H9 (cell line): ENCODE measurements at regions not wholly inside any gene's neighbourhood (a gene's known extent, or its start where the extent isn't known, plus 50 kb on each side); places are given as distances from the start of the nearest gene placed in this dataset.

Experiments used
- DNase-seq: peaks from one replicate; pipeline ENCODE4 v3.0.0-alpha.2; 2017
- H2AFZ ChIP-seq: one replicate; pipeline ENCODE4 v1.6.1; 2013; ENCODE audit warnings: mild to moderate bottlenecking, low read length, control low read depth, moderate library complexity
- H2AK5ac ChIP-seq: 2 replicates; pipeline ENCODE4 v1.6.1; 2013; ENCODE audit warnings: low read length, control low read depth, mixed read lengths; ENCODE audit not compliant: insufficient read length
- H2BK120ac ChIP-seq: one replicate; pipeline ENCODE4 v1.6.1; 2013; ENCODE audit warnings: low read depth, mild to moderate bottlenecking, low read length, control low read depth, inconsistent platforms; ENCODE audit not compliant: poor library complexity, severe bottlenecking
- H2BK12ac ChIP-seq: 2 replicates; pipeline ENCODE4 v1.6.1; 2013; ENCODE audit warnings: low read length, control low read depth, mixed read lengths, low read depth; ENCODE audit not compliant: insufficient read length
- H2BK15ac ChIP-seq: 2 replicates; pipeline ENCODE4 v1.6.1; 2013; ENCODE audit warnings: low read depth, low read length, control low read depth
- H2BK20ac ChIP-seq: one replicate; pipeline ENCODE4 v1.6.1; 2013; ENCODE audit warnings: low read depth, mild to moderate bottlenecking, low read length, control low read depth, inconsistent platforms; ENCODE audit not compliant: poor library complexity, severe bottlenecking
- H2BK5ac ChIP-seq: 2 replicates; pipeline ENCODE4 v1.6.1; 2013; ENCODE audit warnings: low read length, control low read depth, mixed read lengths; ENCODE audit not compliant: insufficient read length
- H3K14ac ChIP-seq: 2 replicates; pipeline ENCODE4 v1.6.1; 2013; ENCODE audit warnings: low read length, control low read depth; ENCODE audit not compliant: insufficient read depth
- H3K18ac ChIP-seq: 2 replicates; pipeline ENCODE4 v1.6.1; 2013; ENCODE audit warnings: low read depth, mild to moderate bottlenecking, mixed read lengths, low read length, control low read depth; ENCODE audit not compliant: insufficient read length
- H3K23ac ChIP-seq: 2 replicates; pipeline ENCODE4 v1.6.1; 2013; ENCODE audit warnings: low read length, control low read depth, mixed read lengths, low read depth; ENCODE audit not compliant: insufficient read length
- H3K23me2 ChIP-seq: 2 replicates; pipeline ENCODE4 v1.6.1; 2013; ENCODE audit warnings: low read depth, mild to moderate bottlenecking, mixed read lengths, low read length, control low read depth; ENCODE audit not compliant: insufficient read length, poor library complexity, severe bottlenecking
- H3K27ac ChIP-seq: 2 replicates; pipeline ENCODE4 v1.5.1; 2013; ENCODE audit warnings: low read length, control low read depth, mixed read lengths, low read depth; ENCODE audit not compliant: insufficient read length
- H3K27me3 ChIP-seq: 2 replicates; pipeline ENCODE4 v1.6.1; 2013; ENCODE audit warnings: low read length, control low read depth, inconsistent platforms; ENCODE audit not compliant: insufficient read depth
- H3K4ac ChIP-seq: 2 replicates; pipeline ENCODE4 v1.6.1; 2013; ENCODE audit warnings: low read depth, mild to moderate bottlenecking, control low read depth, inconsistent platforms, low read length, moderate library complexity
- H3K4me1 ChIP-seq: 2 replicates; pipeline ENCODE4 v1.6.1; 2013; ENCODE audit warnings: low read length, control low read depth, inconsistent platforms; ENCODE audit not compliant: insufficient read depth
- H3K4me2 ChIP-seq: 2 replicates; pipeline ENCODE4 v1.6.1; 2013; ENCODE audit warnings: low read length, control low read depth, mixed read lengths; ENCODE audit not compliant: insufficient read length, insufficient read depth
- H3K56ac ChIP-seq: 2 replicates; pipeline ENCODE4 v1.6.1; 2013; ENCODE audit warnings: low read depth, mild to moderate bottlenecking, mixed read lengths, low read length, control low read depth; ENCODE audit not compliant: insufficient read length
- H3K79me1 ChIP-seq: 2 replicates; pipeline ENCODE4 v1.6.1; 2013; ENCODE audit warnings: low read depth, mild to moderate bottlenecking, moderate library complexity, low read length, control low read depth, inconsistent platforms; ENCODE audit not compliant: insufficient read depth, poor library complexity, severe bottlenecking
- H3K79me2 ChIP-seq: 2 replicates; pipeline ENCODE4 v1.6.1; 2013; ENCODE audit warnings: low read length, control low read depth, inconsistent platforms; ENCODE audit not compliant: insufficient read depth
- H3K9ac ChIP-seq: 2 replicates; pipeline ENCODE4 v1.6.1; 2013; ENCODE audit warnings: low read length, control low read depth, mixed read lengths; ENCODE audit not compliant: insufficient read length; ENCODE audit errors: extremely low read depth
- H3K9me3 ChIP-seq: one replicate; pipeline ENCODE4 v1.6.1; 2013; ENCODE audit warnings: low read depth, low read length, inconsistent platforms; ENCODE audit not compliant: control insufficient read depth
- H3T11ph ChIP-seq: one replicate; pipeline ENCODE4 v1.6.1; 2013; ENCODE audit warnings: mild to moderate bottlenecking, low read length, control low read depth, inconsistent platforms
- H4K20me1 ChIP-seq: one replicate; pipeline ENCODE4 v1.6.1; 2013; ENCODE audit not compliant: control insufficient read depth, insufficient read length, insufficient read depth
- H4K5ac ChIP-seq: 2 replicates; pipeline ENCODE4 v1.6.1; 2013; ENCODE audit warnings: low read depth, mild to moderate bottlenecking, mixed read lengths, low read length, control low read depth; ENCODE audit not compliant: insufficient read length
- H4K8ac ChIP-seq: replicated peaks from 2 replicates; pipeline ENCODE4 v1.6.1; 2013; ENCODE audit warnings: low read length, control low read depth, mixed read lengths, low read depth; ENCODE audit not compliant: insufficient read length
- H4K91ac ChIP-seq: 2 replicates; pipeline ENCODE4 v1.6.1; 2013; ENCODE audit warnings: low read depth, mild to moderate bottlenecking, moderate library complexity, mixed read lengths, low read length, control low read depth; ENCODE audit not compliant: insufficient read length
- H3K27ac Mint-ChIP-seq, 3 experiments: 2 replicates in 2 of 3; 3 replicates in 1 of 3; pipeline ENCODE4 v1.8.0; 2020 to 2021; ENCODE audit warnings: mixed read lengths in 3 of 3, mild to moderate bottlenecking in 1 of 3, moderate library complexity in 1 of 3
- H3K27me3 Mint-ChIP-seq: 2 replicates; pipeline ENCODE4 v1.8.0; 2021; ENCODE audit warnings: low read depth, mild to moderate bottlenecking, moderate library complexity, mixed read lengths
- H3K36me3 Mint-ChIP-seq, 3 experiments: 2 replicates in 2 of 3; 3 replicates in 1 of 3; pipeline ENCODE4 v1.8.0; 2020 to 2021; ENCODE audit warnings: low read depth in 3 of 3, mixed read lengths in 3 of 3; ENCODE audit not compliant: insufficient read depth in 1 of 3
- H3K4me1 Mint-ChIP-seq, 2 experiments: 2 replicates each; pipeline ENCODE4 v1.8.0; 2020; ENCODE audit warnings: mixed read lengths in 2 of 2
- H3K4me3 Mint-ChIP-seq, 2 experiments: 2 replicates in 1 of 2; 3 replicates in 1 of 2; pipeline ENCODE4 v1.8.0; 2020 to 2021; ENCODE audit warnings: mild to moderate bottlenecking in 2 of 2, mixed read lengths in 2 of 2, moderate library complexity in 1 of 2
- H3K9me3 Mint-ChIP-seq, 2 experiments: 2 replicates in 1 of 2; 3 replicates in 1 of 2; pipeline ENCODE4 v1.8.0; 2020; ENCODE audit warnings: mild to moderate bottlenecking in 2 of 2, mixed read lengths in 2 of 2, moderate library complexity in 1 of 2
- TF ChIP-seq, protein P1 (sequence below): fragments of 200-600 bp; sonication (generic); conservative IDR thresholded peaks from 3 replicates; pipeline ENCODE4 v1.8.0; 2021; ENCODE audit warnings: antibody characterized with exemption, mild to moderate bottlenecking

DNA sequence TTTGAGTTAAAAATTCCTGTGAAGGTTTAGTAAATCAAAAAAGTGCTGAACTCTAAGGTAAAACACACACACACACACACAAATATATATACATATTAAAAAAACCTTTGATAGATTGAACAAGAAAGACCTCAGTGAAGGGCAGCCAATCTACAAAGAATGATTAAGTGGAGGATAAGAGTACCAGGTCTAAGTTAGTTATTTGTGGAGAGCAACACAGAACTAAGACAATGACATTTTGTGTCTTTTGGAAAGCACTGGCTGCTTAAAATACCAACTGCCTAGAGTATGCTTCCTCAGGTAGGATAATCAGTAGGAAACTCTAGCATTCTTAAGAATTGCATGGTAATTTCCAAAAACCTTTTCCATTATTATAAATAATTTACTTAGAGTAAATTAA, 481.4 kb upstream of the SYT4 start:
- TF ChIP-seq, protein P1, sequence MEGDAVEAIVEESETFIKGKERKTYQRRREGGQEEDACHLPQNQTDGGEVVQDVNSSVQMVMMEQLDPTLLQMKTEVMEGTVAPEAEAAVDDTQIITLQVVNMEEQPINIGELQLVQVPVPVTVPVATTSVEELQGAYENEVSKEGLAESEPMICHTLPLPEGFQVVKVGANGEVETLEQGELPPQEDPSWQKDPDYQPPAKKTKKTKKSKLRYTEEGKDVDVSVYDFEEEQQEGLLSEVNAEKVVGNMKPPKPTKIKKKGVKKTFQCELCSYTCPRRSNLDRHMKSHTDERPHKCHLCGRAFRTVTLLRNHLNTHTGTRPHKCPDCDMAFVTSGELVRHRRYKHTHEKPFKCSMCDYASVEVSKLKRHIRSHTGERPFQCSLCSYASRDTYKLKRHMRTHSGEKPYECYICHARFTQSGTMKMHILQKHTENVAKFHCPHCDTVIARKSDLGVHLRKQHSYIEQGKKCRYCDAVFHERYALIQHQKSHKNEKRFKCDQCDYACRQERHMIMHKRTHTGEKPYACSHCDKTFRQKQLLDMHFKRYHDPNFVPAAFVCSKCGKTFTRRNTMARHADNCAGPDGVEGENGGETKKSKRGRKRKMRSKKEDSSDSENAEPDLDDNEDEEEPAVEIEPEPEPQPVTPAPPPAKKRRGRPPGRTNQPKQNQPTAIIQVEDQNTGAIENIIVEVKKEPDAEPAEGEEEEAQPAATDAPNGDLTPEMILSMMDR, result no peak
- Histone ChIP-seq H2BK20ac (no peak overlapping the region), H3K23me2 (no peaks in the 10 kb centered on the region), H3K4me2 (no peak overlapping the region), H3K9ac (no peak overlapping the region), H4K91ac (no peak overlapping the region), H3K27ac (no peak overlapping the region), H2BK120ac (no peak overlapping the region), H3K18ac (no peak overlapping the region), H3K79me2 (no peaks in the 10 kb centered on the region), H3K27me3 (no peaks in the 10 kb centered on the region), H2AFZ (no peak overlapping the region), H4K5ac (no peak overlapping the region), H4K20me1 (no peaks in the 10 kb centered on the region), H3K56ac (no peak overlapping the region), H4K8ac (no peak overlapping the region), H3K9me3 (no peaks in the 10 kb centered on the region), H3K79me1 (no peaks in the 10 kb centered on the region), H2BK15ac (no peak overlapping the region), H2BK5ac (no peak overlapping the region), H2BK12ac (no peak overlapping the region), H3K14ac (no peak overlapping the region), H2AK5ac (no peak overlapping the region), H3K4me1 (no peaks in the 10 kb centered on the region), H3K4ac (no peak overlapping the region), H3T11ph (no peak overlapping the region), H3K23ac (no peak overlapping the region)
- peaks cover 41% of the 10 kb centered on the region for H3K27me3 Mint-ChIP-seq
- DNase-seq, result no peak
- no peak overlapping the region for H3K27ac Mint-ChIP-seq
- H3K4me3 Mint-ChIP-seq, result no peak overlapping the region
- H3K9me3 Mint-ChIP-seq, result peaks cover 3 to 4% of the 10 kb centered on the region in 2 experiments; a peak in 4 of 5 replicates
- H3K36me3 Mint-ChIP-seq, result peaks cover 2 to 5% (median 3%) of the 10 kb centered on the region in 3 experiments; a peak in 6 of 7 replicates
- H3K4me1 Mint-ChIP-seq, result peaks cover 25 to 33% of the 10 kb centered on the region in 2 experiments
